Pons (tissue), 1 donor: ENCODE measurements at regions not wholly inside any gene's neighbourhood (a gene's known extent, or its start where the extent isn't known, plus 50 kb on each side); places are given as distances from the start of the nearest gene placed in this dataset.

Experiments
- DNase-seq: peaks from one replicate; pipeline ENCODE4 v3.0.0-alpha.2; 2016; ENCODE audit warnings: low spot score

DNA sequence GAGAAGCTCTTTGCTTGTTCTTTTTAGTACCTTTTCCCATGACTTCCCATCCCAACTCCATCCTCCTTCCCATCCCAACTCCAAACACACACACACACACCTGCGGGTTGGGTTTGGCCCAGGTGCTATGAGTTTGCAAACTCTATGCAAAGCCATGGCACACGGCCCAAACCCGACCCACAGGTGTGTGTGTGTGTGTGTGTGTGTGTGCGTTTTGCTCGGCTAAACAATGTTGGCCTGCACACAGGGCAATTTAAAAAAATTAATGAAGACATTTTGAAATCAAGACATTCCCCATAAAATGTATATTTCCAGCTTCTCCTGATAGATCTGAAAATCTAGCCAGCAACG, 103.7 kb upstream of the TLE3 start:
- no peak for DNase-seq

DNA sequence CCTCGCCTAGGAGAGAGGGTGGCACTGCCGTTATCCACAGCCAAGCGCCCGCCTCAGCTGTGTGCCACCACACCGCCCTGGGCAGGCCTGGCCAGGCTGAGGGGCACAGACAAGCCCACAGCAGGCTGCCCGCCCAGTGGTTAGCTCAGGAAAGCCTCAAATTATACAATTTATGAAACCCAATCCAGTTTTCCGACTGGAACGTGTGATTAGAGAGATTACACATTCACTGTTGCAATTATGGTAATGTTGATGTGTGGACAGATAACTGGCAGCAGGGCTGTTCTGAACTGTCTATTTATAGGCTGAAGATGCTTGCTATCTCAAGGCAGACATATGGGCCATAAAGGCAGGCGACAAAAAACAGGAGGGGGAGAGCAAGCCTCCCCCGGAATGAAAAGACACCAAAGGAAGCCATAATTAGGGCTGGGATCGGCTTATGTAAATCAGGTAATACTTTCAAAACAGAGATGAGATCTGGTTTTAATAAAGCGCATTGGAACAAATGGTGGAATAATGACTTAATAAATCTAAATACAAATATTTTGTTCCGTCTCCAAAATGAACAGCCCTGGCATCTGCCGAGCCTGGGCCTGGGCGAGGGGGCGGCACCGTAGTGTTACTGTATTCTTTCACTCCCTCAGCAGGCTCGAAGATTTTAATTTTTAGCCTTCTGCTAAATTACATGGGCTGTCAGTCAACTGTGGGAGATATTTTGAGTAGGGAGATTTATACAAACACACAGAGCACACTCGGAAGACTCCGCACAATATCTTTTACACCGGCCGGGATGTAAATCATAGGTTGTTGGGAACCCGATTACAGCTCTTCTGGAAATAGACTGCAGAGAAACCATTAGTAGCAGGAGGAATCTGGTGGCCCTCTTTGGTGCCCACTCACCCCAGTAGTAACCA, 103.1 kb upstream of the TLE3 start:
- no peak for DNase-seq

DNA sequence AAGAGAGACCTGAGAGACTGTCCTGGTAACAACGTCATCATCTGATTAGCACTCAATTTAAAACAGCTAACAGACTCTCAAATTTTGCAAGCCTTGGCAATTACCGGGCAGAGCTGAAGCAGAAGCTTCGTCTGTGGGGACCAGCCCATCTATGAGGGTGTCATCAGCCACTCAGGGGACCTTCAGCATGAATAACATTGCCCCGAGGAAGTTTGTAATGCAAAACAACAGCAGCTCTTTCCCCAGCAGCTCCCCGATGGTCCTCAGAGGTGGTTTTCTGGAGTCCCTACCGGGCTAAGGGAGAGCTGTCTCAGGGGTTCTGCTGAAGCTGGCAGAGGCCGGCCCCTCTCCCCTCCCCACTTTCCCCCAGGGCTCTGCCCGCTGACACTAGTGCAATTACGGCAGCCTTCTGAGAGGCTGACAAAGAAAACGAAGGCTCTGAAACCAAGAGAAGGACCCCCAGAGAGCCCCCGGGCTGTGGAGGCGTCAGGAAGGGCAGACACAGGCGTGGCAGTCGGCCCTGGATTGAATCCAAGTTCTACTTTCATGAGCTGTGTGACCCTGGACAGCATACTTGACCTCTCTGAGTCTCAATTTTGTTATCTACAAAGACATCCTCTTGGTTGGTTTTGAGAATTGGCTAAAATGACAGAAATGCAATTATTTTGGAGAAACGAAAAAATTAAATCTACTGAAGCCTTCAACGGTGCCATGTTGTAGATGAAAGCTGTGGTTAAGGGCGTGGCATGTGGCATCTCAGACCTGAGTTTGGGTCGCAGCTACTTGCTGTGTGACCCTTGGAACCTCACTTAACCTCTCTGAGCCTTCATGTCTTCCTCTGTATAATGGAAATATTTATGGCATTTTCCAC, 102.1 kb upstream of the TLE3 start:
- DNase-seq = no peak

DNA sequence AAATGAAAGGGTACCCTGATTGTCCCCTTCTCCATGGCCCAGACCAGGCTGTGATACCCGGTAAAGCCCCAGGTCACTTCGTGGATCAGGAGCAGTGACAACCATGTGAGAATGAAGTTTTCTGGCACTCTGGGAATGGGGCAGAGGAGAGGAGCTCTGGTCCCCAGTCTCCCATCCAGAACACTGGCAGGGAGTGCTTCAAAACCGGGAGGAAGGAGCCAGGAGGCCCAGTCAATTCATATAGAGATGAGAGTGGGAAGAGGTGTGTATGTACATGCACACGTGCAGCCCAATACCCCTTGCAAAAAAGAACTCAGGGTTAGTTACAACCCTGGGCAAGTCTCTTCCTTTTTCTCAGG, 101.4 kb upstream of the TLE3 start:
- DNase-seq = no peak

DNA sequence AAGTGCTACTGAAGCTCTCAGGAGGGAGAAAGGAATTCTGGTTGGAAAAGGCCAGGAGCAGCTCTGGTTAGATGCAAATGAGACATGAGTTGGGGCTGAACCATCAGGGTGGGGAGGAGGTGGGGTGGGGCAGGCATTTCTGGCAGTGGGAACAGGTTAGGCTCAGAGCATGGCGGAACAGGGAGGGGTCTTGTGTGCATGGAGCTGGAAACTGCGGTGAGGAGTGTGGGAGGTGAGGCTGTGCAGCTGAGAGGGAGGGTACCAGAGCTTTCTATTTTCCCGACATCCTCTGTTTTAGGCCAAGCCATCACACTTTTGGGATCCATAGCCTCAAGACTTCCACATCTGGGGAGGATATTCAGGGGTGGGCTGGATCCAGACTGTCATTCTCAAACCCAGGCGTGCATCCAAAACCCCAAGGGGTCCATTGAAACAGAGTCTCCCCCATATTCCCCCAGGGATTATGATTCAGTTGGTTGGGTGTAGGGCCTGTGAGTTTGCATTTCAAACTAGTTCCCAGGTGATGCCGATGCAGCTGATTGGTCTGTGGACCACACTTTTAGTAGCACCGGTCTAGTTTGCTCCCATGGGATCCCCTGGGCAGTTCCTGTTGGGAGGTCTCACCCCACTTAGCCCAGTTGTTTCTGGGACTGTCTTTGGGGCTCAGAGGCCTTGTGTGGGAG, 100.9 kb upstream of the TLE3 start:
- no peak for DNase-seq

DNA sequence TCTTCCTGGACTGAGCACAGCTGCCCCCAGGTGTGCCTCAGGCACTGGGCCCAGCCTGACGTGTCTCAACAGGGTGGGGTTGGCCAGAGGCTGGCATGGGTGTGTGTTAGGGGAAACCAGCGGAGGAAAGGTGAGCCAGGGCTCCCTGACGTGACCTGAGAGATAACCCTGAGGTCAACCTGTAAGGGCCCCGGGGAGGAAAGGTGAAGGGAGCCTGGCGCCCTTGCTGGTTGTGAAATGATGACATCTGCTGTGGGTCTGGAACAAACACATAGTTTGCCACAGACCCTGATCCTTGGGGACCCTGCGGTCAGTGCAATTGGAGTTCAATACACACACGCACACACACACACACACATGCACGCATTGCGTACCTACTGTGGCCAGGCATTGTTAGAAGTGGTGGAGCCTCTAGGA, 100.2 kb upstream of the TLE3 start:
- no peak for DNase-seq

DNA sequence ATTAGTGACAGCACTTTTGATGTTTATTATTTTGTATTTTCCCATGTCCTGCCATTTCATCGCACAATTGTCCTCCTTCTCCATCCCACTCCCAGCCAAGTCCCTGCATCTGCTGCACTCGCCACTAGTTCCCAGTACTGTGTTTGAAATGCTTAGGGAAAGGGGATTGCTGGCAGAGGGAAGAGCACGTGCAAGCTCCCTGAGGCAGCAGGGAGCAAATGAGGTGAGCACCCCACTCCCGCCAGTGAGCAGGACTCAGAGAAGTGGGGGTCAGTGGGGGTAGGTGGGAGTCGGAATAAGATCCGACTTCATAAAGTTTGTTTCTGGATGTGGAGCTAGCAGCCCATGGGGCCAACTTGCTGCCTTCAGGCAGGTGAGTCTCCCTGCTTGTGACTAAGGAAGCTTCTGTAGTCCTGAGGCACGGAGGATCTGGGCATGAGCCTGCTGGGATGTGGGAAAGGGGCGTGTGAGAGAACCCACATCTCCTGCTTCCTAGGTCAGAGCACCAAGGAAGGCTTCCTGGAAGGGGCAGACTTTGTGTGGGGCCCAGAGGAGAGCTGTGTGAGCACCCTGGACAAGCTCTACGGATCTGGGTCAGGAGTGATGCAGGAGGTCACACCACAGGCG, 99.7 kb upstream of the TLE3 start:
- no peak for DNase-seq

DNA sequence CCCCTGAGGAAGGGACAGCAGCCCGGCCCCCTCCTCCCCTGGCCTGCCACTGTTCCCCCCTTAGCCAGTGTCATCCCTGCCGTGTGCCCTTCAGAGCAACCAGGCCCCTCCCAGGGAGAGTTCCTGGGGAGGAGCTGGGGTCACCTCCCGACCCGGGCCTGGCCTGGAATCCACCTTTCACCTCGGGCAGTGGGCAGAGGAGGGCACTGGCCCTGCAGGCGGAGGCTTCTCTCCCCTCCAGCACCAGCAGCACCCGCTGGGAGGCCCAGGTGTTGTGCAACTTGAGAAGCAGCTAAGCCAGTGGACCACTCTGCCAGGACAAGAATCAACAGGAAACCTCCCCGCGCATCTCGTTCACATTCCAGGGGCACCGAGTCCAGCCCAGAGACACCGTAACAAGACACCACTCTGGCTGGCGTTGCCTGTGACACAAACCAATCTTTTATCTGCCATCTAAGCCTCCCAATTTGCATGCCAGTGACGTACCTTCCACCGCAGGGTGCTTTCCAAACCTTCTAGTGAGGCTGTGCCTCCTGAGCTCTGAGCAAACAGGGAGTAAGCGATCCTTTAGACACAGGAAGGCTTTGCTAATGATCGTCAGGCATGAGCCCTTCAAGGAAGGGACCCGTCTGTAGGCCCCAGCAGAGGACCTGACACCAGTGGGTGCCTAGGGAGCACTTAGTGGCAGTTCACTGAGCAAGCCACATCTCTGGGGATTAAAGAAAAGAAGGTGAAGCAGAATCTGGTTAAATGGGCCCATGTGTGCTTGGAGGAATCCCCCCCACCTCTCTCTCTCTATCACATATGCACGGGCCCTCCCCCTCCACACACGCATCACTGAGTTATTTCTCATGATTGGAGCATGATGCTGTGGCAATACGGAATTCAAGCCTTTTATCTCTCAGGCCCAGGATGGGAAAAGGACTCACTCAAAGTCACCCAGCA, 98.9 kb upstream of the TLE3 start:
- no peak for DNase-seq

DNA sequence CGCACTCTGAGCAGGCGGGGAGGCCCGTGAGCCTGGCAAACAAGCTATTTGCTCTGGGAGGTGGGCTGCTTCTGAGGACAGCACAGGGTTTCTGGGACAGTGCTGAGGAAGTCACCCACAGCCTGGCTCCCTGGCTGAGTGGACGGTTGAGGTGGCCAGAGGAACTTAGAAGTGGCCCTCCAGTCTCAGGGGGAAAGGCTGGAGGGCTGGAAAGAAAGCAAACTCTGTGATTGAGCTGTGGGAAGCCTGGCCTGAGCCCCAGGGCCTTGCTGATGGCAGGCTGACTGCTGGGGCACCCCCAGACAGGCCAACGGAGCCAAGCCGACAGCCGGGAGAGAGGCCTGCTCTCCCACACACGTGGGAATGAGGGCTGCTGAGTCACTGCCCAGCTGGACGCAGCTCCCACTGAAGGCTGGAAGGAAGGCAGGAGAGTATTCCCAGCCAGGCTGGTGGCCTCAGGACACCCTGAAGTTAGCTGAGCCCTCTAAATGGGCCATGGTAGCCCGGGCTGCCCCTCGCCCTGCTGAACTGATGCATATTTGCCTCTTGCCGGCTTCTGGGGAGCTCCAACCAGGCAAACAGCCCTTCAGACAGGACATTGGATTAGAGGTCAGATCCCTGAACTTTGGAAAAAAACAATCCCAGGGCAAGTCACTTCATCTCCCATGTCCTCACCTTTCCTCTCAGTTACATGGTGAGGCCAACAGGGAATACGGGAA, 98.0 kb upstream of the TLE3 start:
- DNase-seq = peak; percentile 39

DNA sequence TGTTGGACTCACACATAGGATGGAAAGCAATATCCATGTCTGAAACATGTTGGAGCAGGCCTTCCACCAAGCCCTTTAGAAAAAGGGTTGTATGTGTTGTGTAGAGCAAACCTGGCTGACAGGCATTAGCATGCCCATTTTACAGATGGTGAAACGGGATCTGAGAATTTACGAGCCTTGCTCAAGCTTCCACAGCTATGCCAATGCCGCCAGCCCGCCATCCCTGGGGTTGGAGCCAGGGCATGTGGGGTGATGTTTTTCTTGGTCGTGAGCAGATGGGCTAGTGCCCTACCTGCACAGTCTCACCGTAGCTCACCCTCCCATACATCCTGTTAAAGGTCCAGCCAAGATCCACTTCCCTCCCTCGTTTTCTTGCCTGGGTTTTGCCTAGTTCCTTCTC, 97.5 kb upstream of the TLE3 start:
- DNase-seq = no peak

DNA sequence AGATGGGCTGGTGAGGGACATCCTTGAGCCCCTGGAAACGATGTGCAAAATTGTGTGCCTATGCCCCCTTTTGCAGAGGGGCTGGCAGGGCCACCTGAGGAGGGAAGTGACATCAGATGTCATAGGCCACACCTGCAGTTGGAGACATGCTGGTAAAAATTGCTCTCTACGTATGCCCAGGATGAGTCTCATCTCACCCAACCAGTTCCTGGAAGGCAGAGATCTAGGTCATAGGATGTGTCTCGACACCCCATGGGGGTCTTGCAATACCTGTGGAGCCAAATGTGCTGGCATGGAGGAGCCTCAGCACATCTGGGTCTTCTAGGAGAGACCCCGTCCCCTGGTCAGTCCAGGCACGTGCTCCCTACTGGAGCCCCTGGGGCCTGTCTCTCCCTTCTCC, 96.5 kb upstream of the TLE3 start:
- DNase-seq = no peak

DNA sequence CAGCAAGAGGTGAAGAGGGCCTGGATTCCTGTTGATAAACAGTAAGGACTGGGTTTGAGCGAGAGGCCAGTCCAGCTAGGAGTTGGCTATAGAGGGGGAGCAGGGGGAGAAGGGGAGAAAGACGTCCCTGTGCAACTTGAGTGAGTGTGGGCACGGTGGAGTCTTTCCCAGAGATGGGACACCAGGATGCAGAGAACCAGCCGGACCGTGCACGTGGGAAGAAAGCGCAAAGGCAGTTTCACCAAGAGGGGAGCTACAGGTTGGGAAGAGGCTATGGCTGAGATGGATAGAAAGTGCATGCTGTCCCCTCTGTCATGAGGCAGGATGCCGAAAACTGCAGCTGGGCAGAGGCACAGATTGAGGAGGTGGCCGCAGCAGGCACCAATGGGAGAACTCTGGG, 96.0 kb upstream of the TLE3 start:
- no peak for DNase-seq

DNA sequence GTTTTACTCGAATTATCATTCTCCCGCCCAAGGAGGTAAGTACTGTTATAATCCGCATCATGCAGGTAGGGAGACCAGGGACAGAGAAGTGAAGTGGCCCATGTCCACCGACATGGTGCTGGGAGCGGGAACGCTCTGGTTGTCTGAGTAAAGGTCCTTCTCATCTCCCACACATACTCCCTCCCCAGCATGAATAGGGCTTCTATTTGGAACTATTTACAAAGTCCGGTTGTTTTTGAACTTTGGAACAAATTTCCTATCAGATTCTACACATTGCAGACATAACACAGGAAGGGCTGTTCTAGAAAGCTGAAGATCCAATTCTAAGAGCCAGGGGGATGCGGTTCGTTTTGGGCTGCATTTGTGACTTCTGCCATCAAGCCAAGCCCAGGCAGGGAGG, 94.8 kb upstream of the TLE3 start:
- DNase-seq = no peak

DNA sequence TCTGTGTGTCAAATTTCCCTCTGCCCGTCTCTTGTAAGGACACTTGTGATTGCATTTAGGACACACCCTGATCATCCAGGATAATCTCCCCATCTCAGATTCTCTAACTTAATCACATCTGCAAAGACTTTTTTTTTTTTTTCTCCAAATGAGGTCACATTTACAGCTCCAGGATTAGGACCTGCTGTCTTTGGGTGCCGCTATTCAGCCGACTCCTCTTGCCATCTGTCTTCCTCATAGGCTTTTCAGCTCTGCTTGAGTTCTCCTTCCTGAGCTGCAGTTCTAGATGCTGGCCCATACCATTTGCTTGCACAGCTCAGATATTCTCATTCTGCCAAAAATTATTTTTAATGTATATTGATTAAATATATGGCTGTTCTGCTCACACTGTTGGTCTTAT, 94.3 kb upstream of the TLE3 start:
- DNase-seq = no peak

DNA sequence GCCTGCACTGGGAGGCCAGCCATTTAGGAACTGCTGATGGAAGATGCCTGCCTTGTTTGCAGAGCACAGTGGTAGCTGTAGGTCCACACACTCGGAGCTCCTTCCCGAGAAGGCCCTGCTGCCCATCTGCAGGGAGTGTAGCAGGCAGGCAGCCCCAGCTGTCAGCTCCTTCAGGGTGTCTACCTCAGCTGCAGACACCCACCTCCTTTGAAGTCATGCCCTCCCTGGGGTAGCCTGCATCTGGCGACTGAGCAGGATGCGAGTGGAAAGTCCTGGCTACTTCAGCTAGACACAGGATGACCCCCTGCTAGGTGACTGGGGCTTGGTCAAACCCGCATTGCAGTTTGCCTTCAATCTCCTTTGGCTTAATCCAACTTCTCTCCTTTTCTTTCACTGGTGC, 93.2 kb upstream of the TLE3 start:
- DNase-seq = no peak

DNA sequence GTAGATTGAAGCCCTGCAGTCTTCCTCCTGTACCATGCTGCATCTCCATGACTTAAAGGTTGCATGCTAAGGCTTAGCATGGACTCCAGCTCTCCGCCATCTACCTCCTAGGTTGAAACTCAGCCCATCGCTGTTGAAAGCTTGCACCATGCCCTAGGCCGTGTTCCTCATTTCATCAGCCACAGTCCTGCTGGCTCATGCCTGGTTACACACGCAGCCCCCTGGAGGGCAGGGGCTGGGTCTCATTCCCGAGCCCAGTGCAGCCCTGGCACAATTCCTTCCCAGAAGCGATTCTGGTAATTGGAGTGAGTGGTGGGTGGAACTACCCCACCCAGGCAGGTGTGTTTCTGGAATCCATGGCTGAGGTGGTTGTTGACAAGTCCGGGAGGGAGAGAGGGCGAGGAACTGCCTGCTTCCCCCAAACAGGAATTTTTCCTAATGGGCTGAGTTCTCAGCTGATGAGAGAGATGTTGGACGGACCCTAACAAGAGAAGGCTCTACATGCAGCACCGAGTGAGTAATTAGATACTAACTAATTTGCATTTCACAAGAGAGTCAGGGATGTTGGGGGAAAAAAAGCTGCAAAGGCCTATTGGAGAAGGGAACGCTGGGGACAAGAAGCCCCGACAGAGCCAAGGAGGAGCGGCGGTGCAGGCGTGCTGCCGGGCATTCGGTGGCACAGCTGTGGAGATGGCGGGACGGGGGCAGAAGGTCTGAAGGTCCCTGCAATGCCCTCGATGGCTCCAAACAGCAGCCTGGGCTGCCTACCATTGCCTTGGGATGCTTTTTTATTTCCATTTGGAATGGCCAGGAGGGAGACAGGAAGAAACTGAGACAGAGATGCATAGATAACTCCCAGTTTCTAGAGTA, 92.3 kb upstream of the TLE3 start:
- DNase-seq = no peak

DNA sequence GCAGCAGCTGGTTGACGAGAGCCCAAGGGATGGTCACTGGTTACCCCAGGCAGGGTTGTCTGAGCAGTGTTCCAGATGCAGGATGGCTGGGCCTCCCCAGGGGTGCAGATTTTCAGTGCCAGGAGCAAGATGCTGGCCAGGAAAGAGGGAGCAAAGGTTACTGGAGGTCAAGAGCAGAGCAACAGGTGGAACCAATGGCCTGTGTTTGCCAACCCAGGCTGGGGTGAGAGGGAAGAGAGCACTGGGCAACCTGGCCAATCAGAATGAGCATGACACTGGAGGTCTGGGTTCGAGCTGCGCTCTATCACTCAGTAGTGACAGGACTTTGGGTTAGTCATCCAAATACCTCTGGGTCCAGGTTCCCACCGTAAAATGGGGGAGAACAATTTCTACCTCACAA, 90.6 kb upstream of the TLE3 start:
- DNase-seq = no peak

DNA sequence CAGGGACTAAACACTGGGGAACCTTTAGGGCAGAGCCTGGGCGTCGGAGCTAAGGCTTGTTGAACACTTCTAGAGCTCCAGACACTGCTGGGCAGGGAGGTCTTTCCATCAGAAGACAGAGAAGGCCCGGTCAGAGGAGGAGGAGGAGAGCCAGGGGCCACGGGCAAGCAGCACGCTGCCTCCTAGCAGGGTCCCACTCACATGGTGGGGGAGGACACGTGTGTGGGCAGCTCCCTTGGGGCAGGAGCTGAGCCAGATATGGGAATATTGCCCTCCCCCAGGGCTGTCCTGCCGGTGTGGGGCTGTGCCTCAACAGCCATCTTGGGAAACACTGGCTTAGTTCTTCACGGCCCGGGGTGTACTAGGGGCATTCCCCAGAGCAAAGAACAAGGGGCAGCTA, 89.6 kb upstream of the TLE3 start:
- no peak for DNase-seq

DNA sequence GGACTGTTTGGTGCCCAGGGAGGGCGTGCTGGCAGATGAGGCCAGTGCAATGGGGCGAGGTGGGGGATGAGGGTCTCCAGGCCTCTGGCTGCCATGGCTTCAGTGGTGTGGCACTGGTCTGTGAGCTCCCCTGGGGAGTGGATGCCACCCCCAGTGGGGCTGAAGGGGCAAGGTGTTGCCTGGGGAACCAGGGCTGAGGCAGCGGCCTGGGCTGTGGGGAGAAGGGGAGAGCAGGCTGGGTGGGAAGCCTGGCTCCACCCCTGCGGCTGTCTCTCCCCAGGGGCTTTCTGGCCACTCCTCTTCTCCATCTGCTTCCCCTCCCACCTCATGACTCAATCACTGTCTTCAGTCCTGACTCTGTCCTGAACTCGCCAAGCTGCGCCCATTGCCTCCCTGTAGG, 88.4 kb upstream of the TLE3 start:
- no peak for DNase-seq
